Kidney glomerular epithelial cell (primary cell): ENCODE measurements at regions not wholly inside any gene's neighbourhood (a gene's known extent, or its start where the extent isn't known, plus 50 kb on each side); places are given as distances from the start of the nearest gene placed in this dataset.
"Not testable (repeated sequence)": the region's sequence is repeated elsewhere in the genome, so short reads cannot be mapped to it uniquely, and the experiment has no call there.

Experiments
- DNase-seq: peaks from one replicate; lab custom pipeline; 2025; lab: John Stamatoyannopoulos, UW

DNA sequence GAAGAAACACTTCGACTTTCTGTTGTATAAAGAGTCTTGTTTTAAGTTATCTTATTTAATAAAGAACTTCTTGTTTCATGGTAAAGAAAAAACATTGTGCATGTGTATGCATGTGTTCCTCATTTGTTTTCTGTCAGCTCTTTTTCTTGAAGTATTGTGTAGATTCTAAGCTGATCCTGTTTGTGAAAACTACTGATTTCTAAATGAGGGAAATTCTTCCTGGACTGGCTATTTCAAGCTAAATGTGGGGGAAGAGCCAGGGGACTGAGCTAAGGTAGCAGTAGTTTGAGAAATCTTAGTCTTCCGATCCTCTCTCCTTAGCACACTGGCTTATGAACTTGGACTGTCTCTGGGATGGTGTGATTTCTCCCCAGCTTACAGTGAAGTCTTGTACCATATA, 56.4 kb upstream of the RBMS1 start:
- DNase-seq = no peak

DNA sequence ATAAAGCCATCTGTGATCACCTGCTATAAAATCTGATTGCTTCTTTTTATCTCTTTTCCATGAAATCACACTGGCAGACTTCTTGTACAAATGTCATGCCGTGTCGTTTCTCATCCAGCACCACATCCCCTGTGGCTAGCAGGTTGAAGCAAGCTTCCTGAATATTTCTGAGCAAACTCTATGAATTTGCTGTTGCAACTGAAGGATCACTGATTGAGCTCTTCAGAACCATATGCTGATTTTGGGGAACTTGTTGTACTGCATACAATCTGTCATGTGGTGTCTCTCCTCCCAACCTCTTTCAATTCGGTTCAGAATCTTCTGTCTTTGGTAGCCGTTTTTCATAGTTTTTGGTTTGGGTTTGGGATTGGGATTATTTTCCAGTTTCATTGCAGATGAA, 57.7 kb upstream of the RBMS1 start:
- DNase-seq = no peak

- no peak for DNase-seq
These were observed 61.9 kb upstream of the RBMS1 start for GRCh38 chr2:160555420-160556071.

DNA sequence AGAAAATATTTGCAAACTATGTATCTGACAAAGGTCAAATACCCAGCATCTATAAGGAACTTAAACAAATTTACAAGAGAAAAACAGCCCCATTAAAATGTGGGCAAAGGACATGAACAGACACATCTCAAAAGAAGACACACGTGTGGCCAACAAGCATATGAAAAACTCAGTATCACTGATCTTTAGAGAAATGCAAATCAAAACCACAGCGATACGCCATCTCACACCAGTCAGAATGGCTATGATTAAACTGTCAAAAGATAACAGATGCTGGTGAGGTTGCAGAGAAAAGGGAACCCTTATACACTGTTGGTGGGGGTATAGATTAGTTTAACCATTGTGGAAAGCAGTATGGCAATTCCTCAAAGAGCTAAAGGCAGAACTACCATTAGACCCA, 64.3 kb upstream of the RBMS1 start:
- DNase-seq = no peak

GRCh38 chr2:160558531-160558930, 64.9 kb upstream of the RBMS1 start:
- no peak for DNase-seq

- no peak for DNase-seq
These were observed 68.1 kb upstream of the RBMS1 start for GRCh38 chr2:160561551-160562295.

DNA sequence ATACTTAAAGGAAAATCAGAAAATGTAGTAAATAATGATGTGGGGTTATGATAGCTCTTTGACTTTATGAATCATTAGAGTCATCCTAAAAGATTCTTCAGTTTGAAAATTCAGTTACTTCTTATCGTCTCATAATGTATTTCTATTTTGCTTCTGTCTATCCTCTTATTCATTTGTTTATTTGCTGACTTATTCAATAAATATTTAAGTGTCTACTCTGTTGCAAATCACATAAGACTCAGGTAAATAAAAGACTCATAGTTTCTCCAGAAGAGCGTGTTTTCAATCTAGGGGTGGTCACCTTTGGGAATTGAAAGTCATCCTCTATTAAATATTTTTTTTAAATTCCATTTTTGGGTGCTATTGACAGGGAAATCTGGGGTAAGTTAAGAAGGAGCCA, 69.1 kb upstream of the RBMS1 start:
- DNase-seq = no peak

DNA sequence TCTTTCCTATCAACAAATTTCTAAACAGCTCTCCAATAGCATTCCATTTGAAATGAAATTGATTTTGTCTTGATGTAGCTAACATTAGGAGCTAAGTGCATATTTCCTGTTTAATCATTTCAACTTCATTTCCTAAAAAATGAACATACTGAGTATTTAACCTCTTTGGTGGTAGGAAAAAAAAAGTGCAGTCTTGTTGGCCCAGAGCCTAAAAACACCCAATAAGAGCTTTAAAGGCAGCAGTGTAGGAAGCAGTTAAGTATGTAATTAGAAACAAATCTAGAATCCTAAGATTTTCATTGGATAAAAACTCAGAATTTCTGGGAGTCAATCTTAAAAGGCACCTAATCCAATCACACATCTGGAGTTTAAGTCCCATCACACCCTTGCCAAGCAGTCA, 71.0 kb upstream of the RBMS1 start:
- no peak for DNase-seq

GRCh38 chr2:160565099-160565845, 71.7 kb upstream of the RBMS1 start:
- DNase-seq = no peak

DNA sequence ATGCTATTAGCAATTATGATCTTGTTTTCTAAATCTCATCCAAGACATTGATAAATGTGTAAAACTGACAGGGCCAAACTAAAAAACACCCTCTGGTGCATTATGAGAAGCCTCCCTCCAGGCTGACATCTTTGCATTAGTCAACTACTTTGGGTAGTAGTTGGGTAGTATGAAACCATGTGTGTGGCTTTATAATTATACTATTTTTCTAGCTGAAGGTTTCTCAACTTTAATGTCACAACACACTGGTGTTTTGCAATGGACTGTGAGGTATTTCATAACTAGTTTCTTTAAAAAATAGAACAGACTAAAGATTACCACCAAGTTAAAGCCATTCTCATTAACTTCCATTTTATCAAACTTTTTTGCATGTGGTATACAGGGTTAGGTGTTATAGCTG, 73.1 kb upstream of the RBMS1 start:
- no peak for DNase-seq

GRCh38 chr2:160568856-160569255, 75.2 kb upstream of the RBMS1 start:
- DNase-seq = no peak

GRCh38 chr2:160570376-160570775, 76.8 kb upstream of the RBMS1 start:
- no peak for DNase-seq

GRCh38 chr2:160574468-160575140, 81.0 kb upstream of the RBMS1 start:
- DNase-seq = peak; percentile 71

DNA sequence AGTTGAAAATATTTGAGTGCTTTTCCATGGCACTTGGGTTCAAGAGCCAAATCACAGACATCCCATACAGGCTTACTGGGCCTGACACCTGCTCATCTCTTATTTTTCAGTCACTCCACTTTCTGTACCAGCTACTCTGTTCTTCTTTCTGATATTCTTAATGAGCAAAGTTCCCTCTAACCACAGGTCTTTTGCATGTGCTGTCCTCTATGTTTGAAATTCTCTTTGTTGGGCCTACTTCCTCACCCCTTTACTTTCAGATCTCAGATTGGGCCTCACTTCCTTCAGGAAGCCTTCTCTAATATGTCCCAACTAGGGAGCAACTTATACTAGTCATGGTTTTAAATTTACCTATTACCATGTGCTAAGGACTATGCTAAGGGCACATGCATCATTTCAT, 81.8 kb upstream of the RBMS1 start:
- DNase-seq = no peak

DNA sequence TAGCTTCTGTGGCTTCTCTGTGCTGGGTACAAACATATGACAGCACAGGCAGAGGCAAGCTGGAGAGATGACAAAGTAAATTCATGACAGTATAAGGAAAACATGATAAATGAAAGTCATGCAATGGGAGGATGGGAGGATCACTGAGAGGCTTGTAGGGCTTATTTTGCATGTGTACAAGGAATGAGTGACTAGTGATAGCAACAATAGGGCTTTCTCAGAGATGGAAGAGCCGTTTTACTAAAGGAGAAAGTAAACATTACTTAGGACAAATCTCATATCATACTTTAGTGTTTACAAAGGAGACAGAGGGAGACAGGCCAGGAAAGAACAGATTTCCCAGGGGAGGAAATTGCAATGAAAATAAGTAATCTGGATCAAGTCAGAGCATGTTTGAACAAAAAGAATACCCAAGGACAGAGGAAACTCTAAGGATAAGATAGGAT, 82.5 kb upstream of the RBMS1 start:
- peak; percentile 3 for DNase-seq

DNA sequence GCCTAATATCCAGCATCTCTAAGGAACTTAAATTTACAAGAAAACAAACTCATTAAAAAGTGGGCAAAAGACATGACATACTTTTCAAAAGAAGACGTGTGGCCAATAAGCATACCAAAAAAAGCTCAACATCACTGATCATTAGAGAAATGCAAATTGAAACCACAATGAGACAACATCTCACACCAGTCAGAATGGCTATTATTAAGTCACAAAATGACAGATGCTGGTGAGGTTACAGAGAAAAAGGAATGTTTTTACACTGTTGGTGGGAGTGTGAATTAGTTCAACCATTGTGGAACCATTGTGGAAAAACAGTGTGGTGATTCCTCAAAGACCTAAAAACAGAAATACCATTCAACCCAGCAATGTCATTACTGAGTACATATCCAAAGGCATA, 83.5 kb upstream of the RBMS1 start:
- DNase-seq = not testable (repeated sequence)

DNA sequence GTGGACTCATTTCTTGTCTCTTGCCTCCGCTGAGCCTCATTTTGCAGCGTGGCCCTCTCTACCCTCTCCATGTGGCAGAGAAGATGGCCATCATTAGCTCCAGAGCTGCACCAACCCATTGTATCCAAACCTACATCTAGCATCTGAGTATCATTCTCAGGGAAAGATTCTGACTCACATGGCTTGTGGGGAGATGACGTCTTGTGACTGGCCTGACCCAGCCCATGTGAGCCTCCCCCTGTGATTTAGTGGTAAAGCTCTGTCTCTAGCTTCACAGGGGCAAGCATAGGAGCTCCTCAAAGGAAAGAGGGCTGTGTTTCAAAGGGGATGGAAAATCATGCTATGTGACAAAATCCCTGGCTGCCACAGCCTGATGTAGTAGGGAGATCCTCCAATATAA, 87.4 kb upstream of the RBMS1 start:
- no peak for DNase-seq

- no peak for DNase-seq
These were observed 87.8 kb upstream of the RBMS1 start for GRCh38 chr2:160581448-160581847.

GRCh38 chr2:160582081-160582480, 88.5 kb upstream of the RBMS1 start:
- DNase-seq = no peak

- DNase-seq = peak; percentile 89
These were observed 89.0 kb upstream of the RBMS1 start for GRCh38 chr2:160582490-160583145.

GRCh38 chr2:160583146-160583535, 89.5 kb upstream of the RBMS1 start:
- peak; percentile 88 for DNase-seq
